H9 (cell line): ENCODE measurements at regions not wholly inside any gene's neighbourhood (a gene's known extent, or its start where the extent isn't known, plus 50 kb on each side); places are given as distances from the start of the nearest gene placed in this dataset.

Experiments used
- DNase-seq: peaks from one replicate; pipeline ENCODE4 v3.0.0-alpha.2; 2017
- H2AFZ ChIP-seq: one replicate; pipeline ENCODE4 v1.6.1; 2013; ENCODE audit warnings: mild to moderate bottlenecking, low read length, control low read depth, moderate library complexity
- H2AK5ac ChIP-seq: 2 replicates; pipeline ENCODE4 v1.6.1; 2013; ENCODE audit warnings: low read length, control low read depth, mixed read lengths; ENCODE audit not compliant: insufficient read length
- H2BK120ac ChIP-seq: one replicate; pipeline ENCODE4 v1.6.1; 2013; ENCODE audit warnings: low read depth, mild to moderate bottlenecking, low read length, control low read depth, inconsistent platforms; ENCODE audit not compliant: poor library complexity, severe bottlenecking
- H2BK12ac ChIP-seq: 2 replicates; pipeline ENCODE4 v1.6.1; 2013; ENCODE audit warnings: low read length, control low read depth, mixed read lengths, low read depth; ENCODE audit not compliant: insufficient read length
- H2BK15ac ChIP-seq: 2 replicates; pipeline ENCODE4 v1.6.1; 2013; ENCODE audit warnings: low read depth, low read length, control low read depth
- H2BK20ac ChIP-seq: one replicate; pipeline ENCODE4 v1.6.1; 2013; ENCODE audit warnings: low read depth, mild to moderate bottlenecking, low read length, control low read depth, inconsistent platforms; ENCODE audit not compliant: poor library complexity, severe bottlenecking
- H2BK5ac ChIP-seq: 2 replicates; pipeline ENCODE4 v1.6.1; 2013; ENCODE audit warnings: low read length, control low read depth, mixed read lengths; ENCODE audit not compliant: insufficient read length
- H3K14ac ChIP-seq: 2 replicates; pipeline ENCODE4 v1.6.1; 2013; ENCODE audit warnings: low read length, control low read depth; ENCODE audit not compliant: insufficient read depth
- H3K18ac ChIP-seq: 2 replicates; pipeline ENCODE4 v1.6.1; 2013; ENCODE audit warnings: low read depth, mild to moderate bottlenecking, mixed read lengths, low read length, control low read depth; ENCODE audit not compliant: insufficient read length
- H3K23ac ChIP-seq: 2 replicates; pipeline ENCODE4 v1.6.1; 2013; ENCODE audit warnings: low read length, control low read depth, mixed read lengths, low read depth; ENCODE audit not compliant: insufficient read length
- H3K23me2 ChIP-seq: 2 replicates; pipeline ENCODE4 v1.6.1; 2013; ENCODE audit warnings: low read depth, mild to moderate bottlenecking, mixed read lengths, low read length, control low read depth; ENCODE audit not compliant: insufficient read length, poor library complexity, severe bottlenecking
- H3K27ac ChIP-seq: 2 replicates; pipeline ENCODE4 v1.5.1; 2013; ENCODE audit warnings: low read length, control low read depth, mixed read lengths, low read depth; ENCODE audit not compliant: insufficient read length
- H3K27me3 ChIP-seq: 2 replicates; pipeline ENCODE4 v1.6.1; 2013; ENCODE audit warnings: low read length, control low read depth, inconsistent platforms; ENCODE audit not compliant: insufficient read depth
- H3K4ac ChIP-seq: 2 replicates; pipeline ENCODE4 v1.6.1; 2013; ENCODE audit warnings: low read depth, mild to moderate bottlenecking, control low read depth, inconsistent platforms, low read length, moderate library complexity
- H3K4me1 ChIP-seq: 2 replicates; pipeline ENCODE4 v1.6.1; 2013; ENCODE audit warnings: low read length, control low read depth, inconsistent platforms; ENCODE audit not compliant: insufficient read depth
- H3K4me2 ChIP-seq: 2 replicates; pipeline ENCODE4 v1.6.1; 2013; ENCODE audit warnings: low read length, control low read depth, mixed read lengths; ENCODE audit not compliant: insufficient read length, insufficient read depth
- H3K56ac ChIP-seq: 2 replicates; pipeline ENCODE4 v1.6.1; 2013; ENCODE audit warnings: low read depth, mild to moderate bottlenecking, mixed read lengths, low read length, control low read depth; ENCODE audit not compliant: insufficient read length
- H3K79me1 ChIP-seq: 2 replicates; pipeline ENCODE4 v1.6.1; 2013; ENCODE audit warnings: low read depth, mild to moderate bottlenecking, moderate library complexity, low read length, control low read depth, inconsistent platforms; ENCODE audit not compliant: insufficient read depth, poor library complexity, severe bottlenecking
- H3K79me2 ChIP-seq: 2 replicates; pipeline ENCODE4 v1.6.1; 2013; ENCODE audit warnings: low read length, control low read depth, inconsistent platforms; ENCODE audit not compliant: insufficient read depth
- H3K9ac ChIP-seq: 2 replicates; pipeline ENCODE4 v1.6.1; 2013; ENCODE audit warnings: low read length, control low read depth, mixed read lengths; ENCODE audit not compliant: insufficient read length; ENCODE audit errors: extremely low read depth
- H3K9me3 ChIP-seq: one replicate; pipeline ENCODE4 v1.6.1; 2013; ENCODE audit warnings: low read depth, low read length, inconsistent platforms; ENCODE audit not compliant: control insufficient read depth
- H3T11ph ChIP-seq: one replicate; pipeline ENCODE4 v1.6.1; 2013; ENCODE audit warnings: mild to moderate bottlenecking, low read length, control low read depth, inconsistent platforms
- H4K20me1 ChIP-seq: one replicate; pipeline ENCODE4 v1.6.1; 2013; ENCODE audit not compliant: control insufficient read depth, insufficient read length, insufficient read depth
- H4K5ac ChIP-seq: 2 replicates; pipeline ENCODE4 v1.6.1; 2013; ENCODE audit warnings: low read depth, mild to moderate bottlenecking, mixed read lengths, low read length, control low read depth; ENCODE audit not compliant: insufficient read length
- H4K8ac ChIP-seq: replicated peaks from 2 replicates; pipeline ENCODE4 v1.6.1; 2013; ENCODE audit warnings: low read length, control low read depth, mixed read lengths, low read depth; ENCODE audit not compliant: insufficient read length
- H4K91ac ChIP-seq: 2 replicates; pipeline ENCODE4 v1.6.1; 2013; ENCODE audit warnings: low read depth, mild to moderate bottlenecking, moderate library complexity, mixed read lengths, low read length, control low read depth; ENCODE audit not compliant: insufficient read length
- H3K27ac Mint-ChIP-seq, 3 experiments: 2 replicates in 2 of 3; 3 replicates in 1 of 3; pipeline ENCODE4 v1.8.0; 2020 to 2021; ENCODE audit warnings: mixed read lengths in 3 of 3, mild to moderate bottlenecking in 1 of 3, moderate library complexity in 1 of 3
- H3K27me3 Mint-ChIP-seq: 2 replicates; pipeline ENCODE4 v1.8.0; 2021; ENCODE audit warnings: low read depth, mild to moderate bottlenecking, moderate library complexity, mixed read lengths
- H3K36me3 Mint-ChIP-seq, 3 experiments: 2 replicates in 2 of 3; 3 replicates in 1 of 3; pipeline ENCODE4 v1.8.0; 2020 to 2021; ENCODE audit warnings: low read depth in 3 of 3, mixed read lengths in 3 of 3; ENCODE audit not compliant: insufficient read depth in 1 of 3
- H3K4me1 Mint-ChIP-seq, 2 experiments: 2 replicates each; pipeline ENCODE4 v1.8.0; 2020; ENCODE audit warnings: mixed read lengths in 2 of 2
- H3K4me3 Mint-ChIP-seq, 2 experiments: 2 replicates in 1 of 2; 3 replicates in 1 of 2; pipeline ENCODE4 v1.8.0; 2020 to 2021; ENCODE audit warnings: mild to moderate bottlenecking in 2 of 2, mixed read lengths in 2 of 2, moderate library complexity in 1 of 2
- H3K9me3 Mint-ChIP-seq, 2 experiments: 2 replicates in 1 of 2; 3 replicates in 1 of 2; pipeline ENCODE4 v1.8.0; 2020; ENCODE audit warnings: mild to moderate bottlenecking in 2 of 2, mixed read lengths in 2 of 2, moderate library complexity in 1 of 2
- CTCF ChIP-seq: fragments of 200-600 bp; sonication (generic); conservative IDR thresholded peaks from 3 replicates; pipeline ENCODE4 v1.8.0; 2021; ENCODE audit warnings: antibody characterized with exemption, mild to moderate bottlenecking
- WGBS: extraction: QIAGEN DNeasy Blood & Tissue Kit; methylation state at CpG from one replicate; pipeline ENCODE4 v1.1.7; 2013; ENCODE audit warnings: missing lambda C conversion rate, low lambda C conversion rate, mixed read lengths; ENCODE audit not compliant: insufficient read length; ENCODE audit errors: extremely low coverage; 5-methylcytosine and 5-hydroxymethylcytosine counted together

GRCh38 chr5:57402761-57403160 is 79.8 kb downstream of the ACTBL2 start:
- Histone ChIP-seq H3T11ph (no peak overlapping the region), H4K8ac (no peak overlapping the region), H4K5ac (no peak overlapping the region), H2BK120ac (no peak overlapping the region), H3K18ac (no peak overlapping the region), H4K20me1 (no peaks in the 10 kb centered on the region), H3K23ac (no peak overlapping the region), H2BK5ac (no peak overlapping the region), H3K27ac (no peak overlapping the region), H2BK12ac (no peak overlapping the region), H3K14ac (no peak overlapping the region), H3K23me2 (no peaks in the 10 kb centered on the region), H3K79me1 (no peaks in the 10 kb centered on the region), H4K91ac (no peak overlapping the region), H2BK15ac (no peak overlapping the region), H2BK20ac (no peak overlapping the region), H3K79me2 (no peaks in the 10 kb centered on the region), H3K4me2 (no peak overlapping the region), H3K4ac (no peak overlapping the region), H3K9me3 (no peaks in the 10 kb centered on the region), H3K27me3 (no peaks in the 10 kb centered on the region), H3K56ac (no peak overlapping the region), H3K9ac (no peak overlapping the region), H2AFZ (no peak overlapping the region), H2AK5ac (no peak overlapping the region), H3K4me1 (no peaks in the 10 kb centered on the region)
- H3K27ac Mint-ChIP-seq, result no peak overlapping the region
- no CpG with 5 or more reads among the region's 3 CpGs for WGBS
- peaks cover 0 to 2% of the 10 kb centered on the region in 2 experiments; a peak in 1 of 5 replicates for H3K9me3 Mint-ChIP-seq
- DNase-seq, result no peak
- H3K27me3 Mint-ChIP-seq, result peaks cover 2% of the 10 kb centered on the region; the same call in 1 of the 2 replicates
- no peak overlapping the region for H3K4me3 Mint-ChIP-seq
- no peaks in the 10 kb centered on the region for H3K36me3 Mint-ChIP-seq
- TF ChIP-seq CTCF, result no peak
- H3K4me1 Mint-ChIP-seq, result peaks cover 0 to 9% of the 10 kb centered on the region in 2 experiments; a peak in 2 of 4 replicates
